ENCODE measurements at regions not wholly inside any gene's neighbourhood (a gene's known extent, or its start where the extent isn't known, plus 50 kb on each side); places are given as distances from the start of the nearest gene placed in this dataset.

- TF ChIP-seq CTCF (IDR thresholded peaks at IDR 0.05) (no peak), POLR2A (IDR thresholded peaks at IDR 0.05) (no peak)
Measured at GRCh38 chr7:131969560-131969959, 413.1 kb upstream of the PODXL start.

Data from right lobe of liver (tissue), 4 donors.